IPS-NIHi7 (cell line): ENCODE measurements at regions not wholly inside any gene's neighbourhood (a gene's known extent, or its start where the extent isn't known, plus 50 kb on each side); places are given as distances from the start of the nearest gene placed in this dataset.
"Not testable (repeated sequence)": the region's sequence is repeated elsewhere in the genome, so short reads cannot be mapped to it uniquely, and the experiment has no call there.

Source experiments
- DNase-seq: peaks from one replicate; pipeline ENCODE4 v3.0.0; 2012; ENCODE audit warnings: mixed read lengths; ENCODE audit errors: extremely low spot score

DNA sequence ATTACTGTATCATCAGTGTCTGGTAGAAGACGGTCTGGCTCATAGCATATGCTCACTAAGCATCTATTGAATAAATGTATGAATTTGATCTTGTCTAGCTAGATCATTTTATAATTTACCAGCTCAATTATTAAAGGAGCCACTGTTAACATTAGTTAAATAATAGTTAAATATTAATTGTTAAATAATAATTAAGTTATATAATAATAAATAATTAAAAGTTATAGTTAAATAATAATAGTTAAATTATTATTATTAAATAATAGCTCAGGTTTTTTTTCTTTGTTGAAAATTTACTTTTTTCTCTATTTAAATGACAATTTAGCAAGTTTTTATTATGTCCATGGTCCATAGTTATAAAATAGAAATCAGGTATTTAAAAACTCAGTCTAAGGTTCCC is 274.4 kb downstream of the OXSM start:
- no peak for DNase-seq

DNA sequence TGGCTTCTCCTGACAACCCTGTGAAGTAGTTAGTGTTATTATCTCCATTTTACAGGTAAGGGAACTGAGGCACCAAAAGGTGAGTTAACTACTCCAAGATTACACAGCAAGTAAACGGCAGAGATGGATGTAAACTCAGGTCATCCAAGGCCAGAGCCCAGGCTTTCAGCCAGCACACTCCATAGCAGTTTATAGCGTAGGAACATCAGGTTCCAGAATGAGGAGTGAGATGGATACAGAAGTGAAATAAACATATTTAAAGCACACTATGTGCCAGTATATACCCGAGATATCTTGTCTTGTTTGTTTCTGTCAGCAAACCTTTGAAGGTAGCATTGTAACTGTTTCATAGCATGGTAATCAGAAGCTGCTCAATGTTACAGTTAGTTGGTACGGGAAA is 279.0 kb downstream of the OXSM start:
- no peak for DNase-seq

GRCh38 chr3:26070854-26071253 is 281.0 kb downstream of the OXSM start:
- no peak for DNase-seq

DNA sequence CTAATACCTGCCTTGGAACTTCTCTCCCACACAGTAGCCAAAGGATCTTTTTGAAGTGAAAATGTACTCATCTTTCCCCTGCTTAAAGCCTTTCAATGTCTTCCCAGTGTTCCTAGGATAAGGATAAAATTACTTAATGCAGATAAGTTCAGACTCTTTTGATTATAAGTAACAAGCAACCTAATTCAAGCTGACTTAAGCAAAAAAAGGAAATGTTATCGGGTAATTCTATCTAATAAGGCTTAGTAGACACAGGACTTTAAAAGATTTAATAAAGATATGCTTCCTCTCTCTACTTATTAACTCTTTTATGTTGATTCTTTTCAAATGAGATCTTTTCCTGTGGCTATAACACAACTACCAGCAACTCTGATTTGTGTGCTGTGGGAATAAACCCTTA is 284.2 kb downstream of the OXSM start:
- DNase-seq, result no peak

- DNase-seq, result no peak
Measured at GRCh38 chr3:26078539-26078938, 288.6 kb downstream of the OXSM start.

DNA sequence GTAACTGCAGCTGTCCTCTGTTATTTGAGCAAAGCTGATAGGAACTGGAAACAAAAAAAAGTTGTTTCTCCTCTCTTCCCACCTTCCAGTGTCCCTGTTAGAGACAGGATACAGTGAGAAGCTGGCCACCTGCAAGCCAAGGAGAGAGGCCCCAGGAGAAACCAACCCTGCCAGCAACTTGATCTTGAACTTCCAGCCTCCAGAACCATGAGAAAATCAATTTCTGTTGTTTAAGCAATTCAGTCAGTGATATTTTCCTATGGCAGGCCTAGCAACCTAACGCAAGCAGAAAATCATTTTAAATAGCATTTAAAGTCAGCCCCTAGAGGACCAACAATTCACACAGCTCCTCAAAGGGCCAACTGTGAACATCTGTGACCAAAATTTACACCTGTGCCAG is 291.3 kb downstream of the OXSM start:
- DNase-seq, result no peak

DNA sequence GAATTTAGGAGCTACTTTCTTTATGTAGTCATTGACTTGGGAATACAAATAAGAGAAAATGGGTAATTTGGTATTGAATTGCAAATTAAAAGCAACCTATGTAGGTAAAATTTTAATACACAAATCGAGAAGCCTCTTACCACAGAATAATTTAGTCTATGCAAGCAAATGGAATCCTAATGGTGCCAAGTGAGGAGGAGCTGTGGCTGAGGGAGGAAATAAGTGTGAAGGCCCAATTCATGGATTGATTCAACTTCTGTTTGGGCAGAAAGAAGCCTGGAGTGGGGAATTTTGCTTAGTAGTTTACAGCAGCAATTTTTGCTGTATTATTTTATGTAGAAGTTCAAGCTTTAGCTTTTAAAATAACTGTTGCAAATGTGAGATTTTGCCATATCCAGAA is 291.9 kb downstream of the OXSM start:
- DNase-seq, result no peak

DNA sequence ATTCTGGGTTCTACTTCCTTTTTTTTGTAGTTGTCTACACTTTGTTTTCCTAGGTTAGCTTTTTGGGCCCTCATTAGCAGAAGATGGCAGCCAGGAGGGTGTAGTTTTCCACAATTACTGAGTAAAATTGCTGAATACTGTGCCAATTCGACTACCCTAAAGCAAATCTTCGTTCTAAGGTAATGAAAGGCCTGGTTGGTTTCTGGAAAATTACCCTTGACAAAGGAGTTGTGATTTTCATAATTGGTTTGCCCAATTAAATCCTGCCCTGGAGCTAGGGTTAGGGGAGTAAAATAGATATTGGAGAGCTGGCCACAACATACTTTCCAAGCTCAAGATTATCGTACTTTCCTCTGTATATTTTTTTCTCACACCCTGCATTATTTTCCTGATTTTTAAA is 293.0 kb downstream of the OXSM start:
- no peak for DNase-seq

GRCh38 chr3:26084629-26085028 is 294.7 kb downstream of the OXSM start:
- DNase-seq, result no peak

- DNase-seq, result no peak
Measured at GRCh38 chr3:26087751-26088150, 297.9 kb downstream of the OXSM start.

DNA sequence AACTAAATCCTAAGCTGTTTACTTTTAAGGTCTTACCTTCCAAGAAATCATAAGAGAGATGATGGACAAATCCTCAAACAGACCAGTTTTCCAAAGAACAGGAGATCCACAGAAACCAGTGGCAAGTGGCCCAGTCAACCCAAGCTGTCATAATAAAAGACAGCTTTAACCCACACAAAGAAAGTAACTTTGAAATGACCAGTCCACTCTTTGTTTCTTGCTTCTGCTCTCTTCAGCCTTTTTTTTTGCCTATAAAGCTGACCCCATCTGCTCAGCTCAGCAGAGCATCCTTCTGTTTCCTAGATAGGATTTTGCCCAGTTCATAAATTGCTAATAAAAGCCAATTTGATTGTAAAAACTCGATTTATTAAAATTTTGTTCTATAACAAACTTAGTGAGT is 299.4 kb downstream of the OXSM start:
- DNase-seq, result no peak

DNA sequence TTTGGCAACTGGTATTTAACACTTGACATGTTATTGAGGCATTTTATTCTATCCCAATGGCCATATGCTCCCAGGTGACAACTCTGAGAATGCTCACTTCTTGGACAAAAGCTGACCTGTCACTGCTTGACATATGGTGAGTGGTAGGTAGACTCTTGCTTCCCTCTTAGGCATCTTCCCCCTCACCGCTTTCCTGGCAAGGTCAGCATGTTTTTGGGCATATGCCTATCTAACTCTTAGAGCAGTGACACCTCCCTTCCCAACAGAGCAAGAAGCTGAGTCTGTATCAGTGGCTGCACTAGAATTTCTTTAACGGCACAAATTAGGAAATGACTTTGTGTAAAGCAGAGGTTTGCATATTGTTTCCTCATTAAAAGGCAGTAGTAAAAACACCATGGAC is 300.7 kb downstream of the OXSM start:
- no peak for DNase-seq

DNA sequence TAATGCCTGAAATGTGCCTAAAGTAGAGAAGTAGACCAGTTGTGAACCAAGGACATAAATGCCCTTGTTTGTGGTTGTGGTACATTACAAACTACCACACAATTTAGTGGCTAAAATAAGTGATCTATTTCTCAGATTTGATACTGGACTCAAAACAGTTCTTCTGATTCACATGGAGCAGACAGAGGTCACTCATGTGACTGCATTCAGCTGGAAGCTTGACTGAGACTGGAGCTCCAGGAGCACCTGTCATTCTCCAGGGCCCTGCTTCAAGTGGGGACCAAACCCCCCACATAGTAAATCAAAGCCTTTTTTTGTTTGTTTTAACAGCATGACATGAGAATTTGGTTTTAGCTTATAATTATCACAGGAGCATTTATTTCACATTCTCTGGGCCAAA is 301.2 kb downstream of the OXSM start:
- DNase-seq, result no peak

- DNase-seq, result no peak
Measured at GRCh38 chr3:26091626-26092025, 301.7 kb downstream of the OXSM start.

DNA sequence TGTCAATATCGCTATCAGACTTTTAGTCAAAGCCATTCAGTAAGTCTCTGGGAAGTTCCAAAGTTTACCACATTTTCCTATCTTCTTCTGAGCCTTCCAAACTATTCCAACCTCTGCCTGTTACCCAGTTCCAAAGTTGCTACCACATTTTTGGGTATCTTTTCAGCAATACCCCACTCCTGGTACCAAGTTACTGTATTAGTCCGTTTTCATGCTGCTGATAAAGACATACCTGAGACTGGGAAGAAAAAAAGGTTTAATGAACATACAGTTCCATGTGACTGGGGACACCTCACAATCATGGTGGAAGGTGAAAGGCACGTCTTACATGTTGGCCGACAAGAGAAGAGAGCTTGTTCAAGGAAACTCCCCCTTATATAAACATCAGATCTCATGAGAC is 307.2 kb downstream of the OXSM start:
- not testable (repeated sequence) for DNase-seq

- no peak for DNase-seq
Measured at GRCh38 chr3:26099692-26100091, 309.8 kb downstream of the OXSM start.

- no peak for DNase-seq
Measured at GRCh38 chr3:26100176-26100575, 310.3 kb downstream of the OXSM start.

DNA sequence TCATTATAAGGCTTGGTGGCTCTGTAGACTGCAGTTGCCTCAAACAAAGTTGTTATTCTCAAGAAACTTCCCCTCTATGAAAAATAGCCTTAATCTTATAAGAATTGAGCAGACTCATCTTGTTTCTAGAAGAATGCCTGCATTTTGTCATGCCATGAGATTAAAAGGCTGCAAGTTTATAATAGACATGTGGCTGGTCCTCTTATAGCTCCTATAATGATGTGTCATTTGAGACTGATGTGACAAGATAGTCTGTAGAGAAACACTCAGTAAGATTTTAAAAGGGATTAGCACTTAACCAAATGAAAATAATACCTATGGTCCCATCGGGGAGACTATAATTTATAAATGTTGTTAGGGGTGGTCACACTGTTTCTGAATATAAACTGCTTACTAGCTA is 312.5 kb downstream of the OXSM start:
- no peak for DNase-seq

DNA sequence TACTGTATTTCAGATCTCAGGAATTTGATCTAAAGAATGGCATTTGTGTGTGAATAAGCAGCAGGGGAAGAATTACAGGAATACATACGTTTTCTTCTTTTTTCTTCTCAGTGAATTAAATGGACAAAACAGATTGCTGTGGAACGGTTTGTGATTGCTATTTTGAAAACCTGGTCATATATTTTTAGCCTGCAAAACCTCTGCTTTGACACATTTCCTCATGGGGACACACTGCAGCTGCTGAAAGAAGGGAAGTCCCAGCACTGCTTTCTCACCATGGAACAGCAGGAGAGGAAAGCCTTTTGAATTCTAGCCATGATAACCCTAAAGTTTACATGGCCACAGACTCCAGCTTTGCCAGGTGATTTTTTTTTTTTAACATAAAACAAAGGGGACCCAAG is 315.0 kb downstream of the OXSM start:
- DNase-seq, result no peak

DNA sequence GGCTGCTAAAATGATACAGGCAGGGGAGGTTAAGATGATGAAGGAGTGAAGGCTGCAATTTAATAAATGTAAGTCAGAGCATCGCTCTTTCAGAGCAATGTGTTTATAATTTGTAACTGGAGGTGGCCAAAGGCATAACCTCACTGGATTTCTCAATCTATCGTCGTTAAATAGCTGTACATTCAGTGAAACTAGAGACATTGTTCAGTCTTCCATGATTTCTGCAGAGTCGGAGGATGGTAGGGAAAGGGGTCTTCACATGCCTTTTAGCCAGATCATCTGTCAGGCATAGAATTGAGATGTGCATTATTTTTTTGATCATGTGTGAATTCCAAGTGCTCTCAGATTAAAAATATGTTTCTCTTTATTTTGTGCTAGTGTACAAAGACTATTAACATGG is 315.4 kb downstream of the OXSM start:
- DNase-seq, result no peak

DNA sequence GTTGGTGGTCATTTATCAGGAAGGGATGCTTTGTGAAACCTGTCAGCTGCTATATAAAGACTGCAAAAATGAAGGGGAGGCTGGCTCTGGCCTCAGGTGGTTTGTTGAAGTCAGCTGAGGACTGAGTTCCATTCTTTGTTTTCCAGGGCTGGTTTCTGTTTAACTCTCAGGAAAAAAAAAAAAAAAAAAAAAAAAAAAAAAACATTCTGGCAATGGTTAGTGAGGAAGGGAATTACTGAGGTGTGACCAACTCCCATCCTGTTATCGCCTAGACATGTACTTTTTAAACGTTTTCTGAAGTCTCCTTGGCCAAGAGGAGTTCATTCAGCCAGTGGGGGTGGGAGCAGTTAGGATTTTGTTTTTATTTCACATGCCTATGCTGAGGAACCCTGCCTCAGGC is 316.3 kb downstream of the OXSM start:
- DNase-seq, result no peak

DNA sequence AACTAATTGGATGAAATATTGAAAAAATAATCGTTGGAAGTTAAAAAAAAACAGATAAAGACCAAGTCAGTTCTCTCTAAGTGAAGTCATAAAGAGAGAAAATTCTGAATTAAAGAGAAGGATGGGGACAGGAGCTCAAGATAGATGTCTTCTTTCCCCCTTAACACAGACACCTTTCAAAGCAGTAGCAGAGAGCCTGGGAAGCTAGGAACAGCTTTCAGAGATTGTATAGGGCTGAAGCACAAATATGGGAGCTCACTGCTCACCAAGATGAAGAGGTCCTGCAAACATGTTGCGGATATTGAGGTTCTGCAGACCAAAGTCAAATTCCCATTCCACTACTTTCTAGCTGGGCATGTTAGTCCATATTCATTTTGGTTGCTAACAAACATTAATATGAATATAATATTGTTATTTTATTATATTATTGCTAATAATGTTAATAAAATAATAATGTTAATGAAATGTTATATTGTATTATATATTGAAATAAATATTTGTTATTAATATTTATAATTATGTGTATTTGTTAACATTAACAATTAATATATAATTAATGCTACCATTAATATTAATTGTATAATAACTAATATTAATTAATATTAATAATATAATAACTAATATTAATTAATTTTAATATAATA is 319.1 kb downstream of the OXSM start:
- DNase-seq, result no peak

DNA sequence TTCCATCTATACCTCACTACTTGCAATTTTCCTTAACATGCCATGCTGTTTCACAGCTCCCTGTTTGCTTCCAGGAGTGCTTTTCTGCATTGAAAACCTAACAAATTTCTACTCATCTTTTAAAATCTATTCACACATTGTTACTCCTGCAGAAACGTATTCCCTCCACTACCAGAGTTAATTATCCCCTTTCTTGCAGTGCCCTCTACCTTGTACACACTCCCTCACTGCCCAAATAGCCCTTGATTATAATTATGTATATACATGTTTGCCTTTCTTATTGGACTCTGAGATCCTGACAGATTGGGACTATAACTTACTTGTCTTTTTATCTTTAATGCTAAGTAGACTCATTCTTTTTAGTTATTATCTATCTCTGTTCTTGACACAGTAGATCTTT is 325.0 kb downstream of the OXSM start:
- no peak for DNase-seq

DNA sequence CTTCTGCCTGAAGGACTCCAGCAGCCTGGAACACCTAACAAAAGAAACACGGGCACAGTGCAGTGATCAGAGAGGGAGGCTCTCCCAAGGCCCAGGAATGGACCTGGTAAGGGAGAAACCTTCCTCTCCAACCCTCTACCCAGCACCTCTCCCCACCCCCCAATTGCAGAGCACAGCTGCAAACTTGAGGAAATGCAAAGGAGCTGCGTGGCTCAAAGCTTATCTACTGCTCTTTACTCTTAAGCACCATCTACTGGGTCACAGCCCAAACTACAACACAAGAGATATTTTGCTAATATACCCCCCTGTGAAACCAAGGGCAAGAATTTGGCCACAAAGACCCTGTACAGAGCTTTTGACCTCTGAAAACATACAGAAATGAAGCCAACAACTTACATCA is 328.3 kb downstream of the OXSM start:
- peak; percentile 62 for DNase-seq

- DNase-seq, result no peak
Measured at GRCh38 chr3:26132942-26133341, 343.1 kb downstream of the OXSM start.
